Body of pancreas (tissue), 4 donors: ENCODE measurements at regions not wholly inside any gene's neighbourhood (a gene's known extent, or its start where the extent isn't known, plus 50 kb on each side); places are given as distances from the start of the nearest gene placed in this dataset.

ENCODE experiments used
- ATAC-seq: fragments of 150-250 bp; one replicate; pipeline ENCODE4 v1.9.1; 2016
- DNase-seq, 4 donors: peaks; one replicate each; pipeline ENCODE4 v3.0.0-alpha.2; 2019
- H3K27ac ChIP-seq, 4 donors: fragments of 200-600 bp; sonication (generic); 1 replicate in 3 of 4; 2 replicates in 1 of 4; pipeline versions ENCODE4 v1.5.1 to v1.6.1; 2016 to 2019; ENCODE audit warnings: mild to moderate bottlenecking in 1 of 4, mixed read lengths in 1 of 4, moderate library complexity in 1 of 4
- H3K27me3 ChIP-seq, 2 donors: fragments of 200-600 bp; sonication (generic); one replicate each; pipeline ENCODE4 v1.6.0; 2016; ENCODE audit warnings: mild to moderate bottlenecking in 1 of 2
- H3K36me3 ChIP-seq, 2 donors: fragments of 200-600 bp; sonication (generic); replicated peaks in 1 of 2; 2 replicates each; pipeline ENCODE4 v1.5.1; 2016; ENCODE audit warnings: low read depth in 2 of 2; ENCODE audit not compliant: insufficient read depth in 1 of 2
- H3K4me1 ChIP-seq: fragments of 200-600 bp; sonication (generic); one replicate; pipeline ENCODE4 v1.6.0; 2016
- H3K4me3 ChIP-seq, 2 donors: fragments of 200-600 bp; sonication (generic); 1 replicate in 1 of 2; 2 replicates in 1 of 2; pipeline ENCODE4 v1.5.1; 2016 to 2019
- H3K9me3 ChIP-seq, 3 donors: fragments of 200-600 bp; sonication (generic); 1 replicate in 2 of 3; 2 replicates in 1 of 3; pipeline ENCODE4 v1.5.1; 2016
- POLR2A ChIP-seq, 3 donors: fragments of 450-650 bp; IDR thresholded peaks; one replicate each; pipeline ENCODE4 v1.6.1; 2016; ENCODE audit warnings: antibody characterized with exemption in 3 of 3, mild to moderate bottlenecking in 2 of 3
- WGBS, 2 donors: methylation state at CpG; one replicate each; pipeline ENCODE4 v1.1.5; 2017; 5-methylcytosine and 5-hydroxymethylcytosine counted together
- intact Hi-C: fragments of 100-400 bp; cut with DNase I; formaldehyde crosslinking; loops from one replicate; pipeline ENCODE4 v1.15.1; 2023
- TF ChIP-seq, protein P1 (sequence below), 7 experiments: fragments of 450-650 bp in 4 of 7; fragments of 200-600 bp in 3 of 7; sonication (generic) in 3 of 7; IDR thresholded peaks; one replicate each; pipeline ENCODE4 v1.5.1; 2016 to 2019; ENCODE audit warnings: antibody characterized with exemption in 7 of 7

- H3K36me3 ChIP-seq: no peaks in the 10 kb centered on the region
- 43 to 54% methylated on average over 4 of the region's 4 CpGs for WGBS, 2 donors
- H3K9me3 ChIP-seq: no peaks in the 10 kb centered on the region
- H3K4me3 ChIP-seq: no peak overlapping the region
- H3K27ac ChIP-seq: no peak overlapping the region
- no peaks in the 10 kb centered on the region for H3K4me1 ChIP-seq
- intact Hi-C loops: no loop called here
- DNase-seq: no peak
- no peak for TF ChIP-seq POLR2A (IDR thresholded peaks at IDR 0.05)
- TF ChIP-seq, protein P1, sequence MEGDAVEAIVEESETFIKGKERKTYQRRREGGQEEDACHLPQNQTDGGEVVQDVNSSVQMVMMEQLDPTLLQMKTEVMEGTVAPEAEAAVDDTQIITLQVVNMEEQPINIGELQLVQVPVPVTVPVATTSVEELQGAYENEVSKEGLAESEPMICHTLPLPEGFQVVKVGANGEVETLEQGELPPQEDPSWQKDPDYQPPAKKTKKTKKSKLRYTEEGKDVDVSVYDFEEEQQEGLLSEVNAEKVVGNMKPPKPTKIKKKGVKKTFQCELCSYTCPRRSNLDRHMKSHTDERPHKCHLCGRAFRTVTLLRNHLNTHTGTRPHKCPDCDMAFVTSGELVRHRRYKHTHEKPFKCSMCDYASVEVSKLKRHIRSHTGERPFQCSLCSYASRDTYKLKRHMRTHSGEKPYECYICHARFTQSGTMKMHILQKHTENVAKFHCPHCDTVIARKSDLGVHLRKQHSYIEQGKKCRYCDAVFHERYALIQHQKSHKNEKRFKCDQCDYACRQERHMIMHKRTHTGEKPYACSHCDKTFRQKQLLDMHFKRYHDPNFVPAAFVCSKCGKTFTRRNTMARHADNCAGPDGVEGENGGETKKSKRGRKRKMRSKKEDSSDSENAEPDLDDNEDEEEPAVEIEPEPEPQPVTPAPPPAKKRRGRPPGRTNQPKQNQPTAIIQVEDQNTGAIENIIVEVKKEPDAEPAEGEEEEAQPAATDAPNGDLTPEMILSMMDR (IDR thresholded peaks at IDR 0.05): no peak
- no peaks in the 10 kb centered on the region for H3K27me3 ChIP-seq
- no peak for ATAC-seq
These were observed 372.4 kb upstream of the VWC2 start for GRCh38 chr7:49400891-49401550.

GRCh38 chr7:49403844-49404243 is 369.6 kb upstream of the VWC2 start:
- no peak for DNase-seq
- Histone ChIP-seq H3K27ac (no peak overlapping the region), H3K4me3 (no peak overlapping the region), H3K27me3 (no peaks in the 10 kb centered on the region), H3K4me1 (no peaks in the 10 kb centered on the region), H3K9me3 (no peaks in the 10 kb centered on the region), H3K36me3 (no peaks in the 10 kb centered on the region)
- intact Hi-C loops: no loop called here
- no peak for ATAC-seq
- TF ChIP-seq, protein P1 (IDR thresholded peaks at IDR 0.05): no peak
- no peak for TF ChIP-seq POLR2A (IDR thresholded peaks at IDR 0.05)
- WGBS, 2 donors: 76 to 85% methylated on average over 2 of the region's 2 CpGs

DNA sequence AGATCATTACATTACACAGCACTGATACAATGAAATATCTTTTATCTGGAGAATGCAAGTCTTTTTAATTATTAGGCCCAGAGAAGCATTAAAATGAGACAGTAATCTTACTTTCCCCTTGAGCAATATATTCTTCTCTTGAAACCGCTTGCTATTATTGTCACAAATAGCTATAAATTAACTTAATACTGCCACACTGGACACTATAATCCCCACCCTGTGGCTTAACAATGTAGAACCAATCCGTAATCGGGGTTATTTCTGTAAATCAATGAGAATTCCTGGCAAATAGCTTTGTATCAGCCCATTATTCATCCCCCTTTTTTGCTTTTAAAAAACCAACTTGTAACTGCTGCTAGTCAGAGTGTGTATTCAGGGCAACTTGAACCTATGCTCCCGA is 366.2 kb upstream of the VWC2 start:
- no peaks in the 10 kb centered on the region for H3K9me3 ChIP-seq
- no peaks in the 10 kb centered on the region for H3K36me3 ChIP-seq
- H3K4me1 ChIP-seq: no peaks in the 10 kb centered on the region
- TF ChIP-seq, protein P1 (IDR thresholded peaks at IDR 0.05): no peak
- no peak for TF ChIP-seq POLR2A (IDR thresholded peaks at IDR 0.05)
- WGBS, 2 donors: 54 to 62% methylated on average over 4 of the region's 4 CpGs
- no peaks in the 10 kb centered on the region for H3K27me3 ChIP-seq
- ATAC-seq (no peak), DNase-seq (no peak)
- intact Hi-C loops: no loop called here
- H3K4me3 ChIP-seq: no peak overlapping the region
- H3K27ac ChIP-seq: no peak overlapping the region

- no peaks in the 10 kb centered on the region for H3K27me3 ChIP-seq
- H3K4me1 ChIP-seq: no peaks in the 10 kb centered on the region
- ATAC-seq (no peak), DNase-seq (no peak)
- no peak for TF ChIP-seq POLR2A (IDR thresholded peaks at IDR 0.05)
- TF ChIP-seq, protein P1 (IDR thresholded peaks at IDR 0.05): no peak
- intact Hi-C loops: no loop called here
- WGBS, 2 donors: 43 to 49% methylated on average over 2 of the region's 2 CpGs
- H3K27ac ChIP-seq: no peak overlapping the region
- no peaks in the 10 kb centered on the region for H3K36me3 ChIP-seq
- H3K9me3 ChIP-seq: no peaks in the 10 kb centered on the region
- no peak overlapping the region for H3K4me3 ChIP-seq
These were observed 356.4 kb upstream of the VWC2 start for GRCh38 chr7:49417034-49417433.

- Histone ChIP-seq H3K4me3 (no peak overlapping the region), H3K4me1 (no peaks in the 10 kb centered on the region), H3K27ac (no peak overlapping the region), H3K36me3 (no peaks in the 10 kb centered on the region), H3K9me3 (no peaks in the 10 kb centered on the region), H3K27me3 (no peaks in the 10 kb centered on the region)
- DNase-seq (no peak), ATAC-seq (no peak)
- WGBS, 2 donors: 37 to 49% methylated on average over 3 of the region's 3 CpGs
- intact Hi-C loops: no loop called here
- TF ChIP-seq, protein P1 (IDR thresholded peaks at IDR 0.05): no peak
- TF ChIP-seq POLR2A (IDR thresholded peaks at IDR 0.05): no peak
These were observed 354.5 kb upstream of the VWC2 start for GRCh38 chr7:49418963-49419362.
